HG03097 (cell line): ENCODE measurements at regions not wholly inside any gene's neighbourhood (a gene's known extent, or its start where the extent isn't known, plus 50 kb on each side); places are given as distances from the start of the nearest gene placed in this dataset.

Experiments
- ATAC-seq: cut with Tn5 transposase; IDR thresholded peaks from one replicate; pipeline ENCODE4 v1.9.1; 2021; ENCODE audit not compliant: unreplicated experiment, low FRiP score

GRCh38 chr5:4651806-4652565 lies 488.1 kb upstream of the ADAMTS16 start:
- no peak for ATAC-seq

DNA sequence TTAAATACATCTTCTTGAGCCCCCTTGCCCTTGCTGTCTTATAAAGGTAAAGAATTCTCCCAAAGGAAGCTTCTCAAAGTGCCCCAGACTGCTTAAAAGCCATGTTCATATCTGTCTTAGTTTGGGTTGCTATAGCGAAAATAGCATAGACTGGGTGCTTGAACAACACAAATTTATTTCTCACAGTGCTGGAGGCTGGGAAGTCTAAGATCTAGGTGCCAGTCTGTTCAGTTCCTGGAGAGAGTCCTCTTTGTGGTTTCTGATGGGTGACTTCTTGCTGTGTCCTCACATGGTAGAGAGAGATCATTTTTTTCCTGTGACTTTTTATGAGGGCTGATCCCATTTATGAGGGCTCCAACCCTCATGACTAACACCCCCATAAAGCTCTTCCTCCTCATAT lies 486.7 kb upstream of the ADAMTS16 start:
- ATAC-seq, result no peak

DNA sequence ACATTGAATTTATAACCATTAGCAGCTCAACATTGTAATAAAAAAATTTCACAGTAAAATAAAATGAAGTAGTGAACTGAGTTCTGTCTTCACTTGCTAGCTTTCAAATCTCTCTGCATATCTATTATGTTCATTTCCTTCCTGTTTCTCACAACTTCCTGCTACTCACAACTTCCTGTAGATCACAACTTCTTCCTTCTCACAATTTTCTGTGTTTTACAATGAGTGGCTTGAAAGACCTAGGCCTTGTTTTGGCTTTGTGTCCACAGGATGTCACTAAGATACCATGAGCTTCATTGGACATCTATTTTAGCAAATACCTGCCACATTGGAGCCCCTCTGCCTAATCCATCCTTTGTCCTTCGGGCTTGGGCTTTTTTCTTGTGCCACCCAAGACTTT lies 480.3 kb upstream of the ADAMTS16 start:
- no peak for ATAC-seq

GRCh38 chr5:4661326-4661725 lies 478.8 kb upstream of the ADAMTS16 start:
- no peak for ATAC-seq

DNA sequence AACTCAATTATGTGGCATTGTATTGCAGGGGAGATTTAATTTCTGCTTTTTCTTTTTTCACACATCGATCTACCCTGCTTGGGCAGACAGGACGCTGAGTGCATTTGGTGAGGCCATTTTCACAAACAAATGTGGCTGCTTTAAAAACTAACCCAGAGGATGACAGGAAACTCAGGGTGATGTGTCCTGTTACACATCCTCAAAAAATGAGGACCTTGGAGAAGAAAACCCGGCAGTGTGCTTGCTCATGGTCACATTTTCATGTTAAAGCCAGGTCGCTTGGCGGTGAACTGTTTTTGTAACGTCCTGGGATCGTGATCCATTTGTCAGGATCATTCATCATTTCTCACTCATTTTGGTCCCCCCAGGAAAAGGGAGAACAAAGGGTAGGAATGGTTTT lies 478.3 kb upstream of the ADAMTS16 start:
- no peak for ATAC-seq

- ATAC-seq, result no peak
Measured at GRCh38 chr5:4662756-4663155, 477.4 kb upstream of the ADAMTS16 start.

DNA sequence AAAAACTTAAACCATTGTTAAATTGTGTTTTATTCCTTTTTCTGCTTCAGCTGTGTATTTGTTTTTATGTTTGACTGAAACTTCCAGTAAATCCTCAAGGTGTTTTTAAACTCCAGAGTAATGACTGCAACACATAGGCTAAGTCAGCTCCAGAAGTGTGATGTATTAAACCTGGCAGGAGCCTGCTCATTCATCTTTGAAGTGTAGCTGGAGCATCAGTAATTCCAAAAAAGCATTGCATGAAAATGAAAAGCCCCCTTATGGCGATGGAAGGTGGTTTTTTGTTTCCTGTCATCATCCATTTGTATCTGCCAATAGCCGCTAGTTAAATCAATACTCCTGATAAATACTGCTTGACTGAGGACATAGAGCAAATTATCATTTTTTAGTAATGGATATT lies 474.2 kb upstream of the ADAMTS16 start:
- ATAC-seq, result no peak

DNA sequence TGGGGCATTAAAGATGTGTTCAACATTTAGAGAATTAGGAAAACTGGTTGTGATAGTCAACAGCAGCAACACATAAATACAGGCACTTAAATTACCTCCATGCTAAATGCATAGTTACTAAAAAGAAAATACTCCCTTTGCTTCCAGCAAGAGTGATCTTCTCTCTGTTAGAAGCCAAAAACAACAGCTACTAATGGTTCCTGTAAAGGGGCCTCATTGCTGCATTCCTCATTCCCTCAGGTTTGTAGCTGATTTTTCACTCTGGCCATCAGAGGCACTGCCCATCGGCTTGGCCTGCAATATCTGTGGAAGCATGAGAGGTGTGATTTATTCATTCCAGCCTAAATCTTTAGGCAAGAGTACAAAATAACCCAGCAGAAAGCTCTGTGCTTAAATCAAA lies 466.0 kb upstream of the ADAMTS16 start:
- ATAC-seq, result no peak

DNA sequence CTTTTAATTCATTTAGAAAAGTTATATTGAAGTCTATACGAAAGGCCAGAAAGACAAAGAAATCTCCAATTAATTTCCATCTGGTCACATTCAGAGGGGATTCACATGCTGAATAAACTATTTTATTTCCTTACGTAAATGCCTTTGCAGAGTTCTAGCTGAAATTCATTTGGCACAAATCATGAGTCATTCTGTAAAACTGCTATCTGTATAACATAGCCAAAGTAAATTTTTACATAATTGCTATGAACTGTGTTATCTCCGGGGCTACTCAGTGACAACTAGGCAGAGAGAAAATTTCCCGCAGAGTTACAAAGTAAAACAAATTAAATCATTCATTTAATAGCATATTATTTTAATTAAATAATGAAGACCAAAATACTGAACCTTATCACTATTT lies 463.2 kb upstream of the ADAMTS16 start:
- ATAC-seq, result no peak

GRCh38 chr5:4684946-4685345 lies 455.2 kb upstream of the ADAMTS16 start:
- ATAC-seq, result no peak

- no peak for ATAC-seq
Measured at GRCh38 chr5:4698596-4698995, 441.5 kb upstream of the ADAMTS16 start.

GRCh38 chr5:4699592-4699991 lies 440.5 kb upstream of the ADAMTS16 start:
- no peak for ATAC-seq

- no peak for ATAC-seq
Measured at GRCh38 chr5:4700069-4700468, 440.1 kb upstream of the ADAMTS16 start.

DNA sequence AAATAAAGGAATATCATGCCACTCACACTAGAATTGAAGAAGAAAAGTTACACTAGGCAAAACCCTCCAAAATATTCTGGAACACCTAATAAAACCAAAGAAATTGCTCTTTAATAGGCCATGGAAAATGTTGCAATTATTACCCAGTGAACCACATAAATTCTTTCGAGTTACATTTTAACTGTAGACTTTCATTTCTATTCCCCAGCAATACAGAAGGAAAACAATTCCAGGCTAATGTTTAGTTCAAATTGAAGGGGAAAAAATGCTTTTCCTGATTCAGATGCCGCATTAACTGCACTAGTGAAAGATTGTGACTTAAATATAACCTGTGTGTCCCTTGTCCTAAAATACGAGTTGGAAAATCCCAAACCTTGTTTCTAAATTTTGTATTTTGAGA lies 439.3 kb upstream of the ADAMTS16 start:
- ATAC-seq, result no peak

DNA sequence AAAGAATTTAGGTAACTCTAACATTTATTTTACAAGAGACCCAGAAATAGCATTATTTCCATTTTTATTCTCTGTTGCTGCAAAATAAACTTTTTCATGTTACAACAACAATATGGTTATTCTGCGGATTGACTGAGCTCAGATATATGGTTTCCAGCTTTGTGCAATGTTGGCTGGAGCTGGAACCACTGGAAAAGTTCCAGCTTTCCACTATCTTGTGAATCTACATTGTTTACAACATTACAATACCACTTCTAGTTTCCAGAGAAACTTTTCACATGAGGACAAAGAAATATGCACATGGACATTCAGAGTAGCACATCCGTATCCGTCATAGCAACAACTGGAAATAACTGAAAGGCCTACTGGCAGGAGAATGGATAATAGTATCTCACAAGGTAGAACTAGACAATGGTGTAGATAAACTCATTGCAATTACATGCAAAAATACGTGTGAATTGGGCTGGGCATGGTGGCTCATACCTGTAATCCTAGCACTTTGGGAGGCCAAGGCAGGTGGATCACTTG lies 436.1 kb upstream of the ADAMTS16 start:
- ATAC-seq, result no peak

- ATAC-seq, result no peak
Measured at GRCh38 chr5:4704951-4705350, 435.2 kb upstream of the ADAMTS16 start.

DNA sequence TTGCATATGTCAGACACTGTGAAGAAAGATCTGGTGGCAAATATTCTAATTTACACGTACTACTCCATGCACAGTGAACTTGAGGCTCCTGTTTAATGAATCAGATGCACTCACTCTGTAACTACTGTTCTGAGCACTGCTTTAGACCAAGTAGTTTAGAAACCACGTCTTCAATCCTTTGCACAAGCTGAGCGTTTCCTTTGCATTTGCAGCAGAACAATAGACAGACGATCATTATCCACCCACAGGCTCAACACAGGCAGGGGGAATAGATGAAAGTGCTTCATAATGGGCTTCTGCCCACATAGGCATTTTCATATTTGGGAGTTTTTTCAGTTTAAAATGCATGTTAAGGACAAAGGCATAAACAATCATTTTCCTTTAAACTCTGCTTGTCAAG lies 423.3 kb upstream of the ADAMTS16 start:
- no peak for ATAC-seq

- ATAC-seq, result no peak
Measured at GRCh38 chr5:4717446-4717845, 422.7 kb upstream of the ADAMTS16 start.

DNA sequence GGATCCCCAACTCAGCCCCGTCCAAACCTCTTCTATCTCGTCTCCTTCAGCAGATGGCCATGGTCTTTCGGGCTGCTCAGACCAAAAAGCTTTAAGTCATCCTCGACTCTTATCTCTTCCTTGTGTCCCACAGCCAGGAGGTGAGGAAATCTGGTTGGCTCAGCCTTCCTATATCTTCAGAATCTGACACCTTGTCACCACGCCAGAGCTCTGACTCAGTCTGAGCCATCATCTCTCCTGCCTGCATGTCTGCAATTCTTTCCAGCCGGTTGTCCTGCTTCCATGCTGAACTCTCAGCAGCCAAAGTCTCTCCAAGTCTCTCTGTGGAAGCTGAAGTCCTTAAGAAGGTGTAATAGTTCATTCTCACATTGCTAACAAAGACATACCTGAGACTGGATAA lies 419.3 kb upstream of the ADAMTS16 start:
- ATAC-seq, result no peak

DNA sequence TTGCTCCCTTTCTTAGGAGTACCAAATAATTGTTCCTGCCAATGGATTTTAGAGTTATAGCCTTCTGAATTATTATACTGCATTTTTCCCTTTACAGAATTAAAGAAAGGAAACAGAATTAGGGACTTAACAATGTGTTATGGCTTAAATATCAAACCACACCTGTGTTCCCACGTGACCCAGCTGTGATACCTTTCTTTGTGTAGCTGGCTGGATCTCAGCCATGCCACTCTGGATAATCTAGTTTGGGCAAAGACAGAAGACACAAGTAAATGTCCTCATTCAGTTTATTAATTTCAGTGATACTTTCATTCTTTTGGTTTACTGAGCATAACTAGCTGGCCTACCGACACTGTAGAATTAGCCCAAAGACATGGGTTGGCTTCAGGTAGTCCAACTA lies 417.2 kb upstream of the ADAMTS16 start:
- ATAC-seq, result no peak

GRCh38 chr5:4725594-4725993 lies 414.5 kb upstream of the ADAMTS16 start:
- ATAC-seq, result no peak

GRCh38 chr5:4730279-4730678 lies 409.9 kb upstream of the ADAMTS16 start:
- no peak for ATAC-seq

DNA sequence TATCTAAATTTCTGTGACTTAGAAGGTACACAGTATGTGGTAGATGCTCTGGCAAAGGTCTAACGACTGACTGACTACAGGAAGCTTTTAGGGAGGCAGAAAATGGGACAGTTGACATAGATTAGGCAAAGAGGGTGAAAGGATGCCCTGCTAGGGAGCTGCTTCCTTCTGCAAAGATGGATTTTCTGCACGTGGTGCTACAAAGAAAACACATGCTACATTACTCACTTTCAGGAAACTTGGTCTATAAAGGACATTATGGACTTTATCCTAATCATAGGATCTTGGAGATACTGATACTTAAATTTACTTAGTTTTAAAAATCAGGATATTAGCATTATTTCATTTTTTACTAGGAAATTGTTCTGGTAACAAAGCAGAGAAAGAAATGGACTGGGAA lies 405.8 kb upstream of the ADAMTS16 start:
- no peak for ATAC-seq
